ENCODE measurements at regions not wholly inside any gene's neighbourhood (a gene's known extent, or its start where the extent isn't known, plus 50 kb on each side); places are given as distances from the start of the nearest gene placed in this dataset.
"Not testable (repeated sequence)": the region's sequence is repeated elsewhere in the genome, so short reads cannot be mapped to it uniquely, and the experiment has no call there.

GRCh38 chr3:130151555-130151954, 69.9 kb downstream of the ALG1L2 start:
- not testable (repeated sequence) for H3K79me2 ChIP-seq (replicated peaks; ENCODE audit: insufficient read depth, low read length); H3K27me3 ChIP-seq (ENCODE audit: insufficient read depth, low read depth, low read length); H3K9me2 ChIP-seq (ENCODE audit: insufficient read depth, low read length); H3K27ac ChIP-seq (ENCODE audit: low read length); H3K36me3 ChIP-seq (ENCODE audit: insufficient read depth, low read length); H3F3A ChIP-seq (ENCODE audit: insufficient read depth, low read length, poor library complexity, severe bottlenecking); H3K4me3 ChIP-seq (ENCODE audit: low read length); H4K20me1 ChIP-seq (ENCODE audit: insufficient read depth); H3K9me3 ChIP-seq (ENCODE audit: low read length); H3K4me2 ChIP-seq (ENCODE audit: low read length); H3K9ac ChIP-seq (ENCODE audit: low read length); H2AFZ ChIP-seq (ENCODE audit: low read depth, low read length)

- H3K27ac ChIP-seq (ENCODE audit: low read length); H3K4me3 ChIP-seq (ENCODE audit: low read length): not testable (repeated sequence)
These were observed 71.6 kb downstream of the ALG1L2 start for GRCh38 chr3:130153247-130153646.

GRCh38 chr3:130155464-130155863, 73.8 kb downstream of the ALG1L2 start:
- H3K9ac ChIP-seq (ENCODE audit: low read length); H3K27ac ChIP-seq (ENCODE audit: low read length); H3K27me3 ChIP-seq (ENCODE audit: insufficient read depth, low read depth, low read length); H3K4me3 ChIP-seq (ENCODE audit: low read length); H3K4me2 ChIP-seq (ENCODE audit: low read length); H3F3A ChIP-seq (ENCODE audit: insufficient read depth, low read length, poor library complexity, severe bottlenecking); H3K79me2 ChIP-seq (replicated peaks; ENCODE audit: insufficient read depth, low read length); H2AFZ ChIP-seq (ENCODE audit: low read depth, low read length); H3K9me3 ChIP-seq (ENCODE audit: low read length); H3K9me2 ChIP-seq (ENCODE audit: insufficient read depth, low read length); H4K20me1 ChIP-seq (ENCODE audit: insufficient read depth); H3K36me3 ChIP-seq (ENCODE audit: insufficient read depth, low read length): not testable (repeated sequence)

More at GRCh38 chr3:130153247-130153646, 71.6 kb downstream of the ALG1L2 start:
- H3K27me3 ChIP-seq (ENCODE audit: insufficient read depth, low read depth, low read length); H4K20me1 ChIP-seq (ENCODE audit: insufficient read depth); H3K9ac ChIP-seq (ENCODE audit: low read length); H3K4me2 ChIP-seq (ENCODE audit: low read length); H2AFZ ChIP-seq (ENCODE audit: low read depth, low read length); H3K9me2 ChIP-seq (ENCODE audit: insufficient read depth, low read length); H3F3A ChIP-seq (ENCODE audit: insufficient read depth, low read length, poor library complexity, severe bottlenecking); H3K79me2 ChIP-seq (replicated peaks; ENCODE audit: insufficient read depth, low read length); H3K9me3 ChIP-seq (ENCODE audit: low read length); H3K36me3 ChIP-seq (ENCODE audit: insufficient read depth, low read length): not testable (repeated sequence)

GRCh38 chr3:130166856-130167255, 85.2 kb downstream of the ALG1L2 start:
- not testable (repeated sequence) for H3K36me3 ChIP-seq (ENCODE audit: insufficient read depth, low read length); H3K79me2 ChIP-seq (replicated peaks; ENCODE audit: insufficient read depth, low read length); H3K9me3 ChIP-seq (ENCODE audit: low read length); H2AFZ ChIP-seq (ENCODE audit: low read depth, low read length); H4K20me1 ChIP-seq (ENCODE audit: insufficient read depth); H3K9ac ChIP-seq (ENCODE audit: low read length); H3F3A ChIP-seq (ENCODE audit: insufficient read depth, low read length, poor library complexity, severe bottlenecking); H3K27me3 ChIP-seq (ENCODE audit: insufficient read depth, low read depth, low read length); H3K9me2 ChIP-seq (ENCODE audit: insufficient read depth, low read length); H3K4me2 ChIP-seq (ENCODE audit: low read length); H3K4me3 ChIP-seq (ENCODE audit: low read length); H3K27ac ChIP-seq (ENCODE audit: low read length)

GRCh38 chr3:130175195-130175594, 93.6 kb downstream of the ALG1L2 start:
- not testable (repeated sequence) for H3K27ac ChIP-seq (ENCODE audit: low read length); H3K27me3 ChIP-seq (ENCODE audit: insufficient read depth, low read depth, low read length); H3K9ac ChIP-seq (ENCODE audit: low read length); H4K20me1 ChIP-seq (ENCODE audit: insufficient read depth); H3K4me3 ChIP-seq (ENCODE audit: low read length); H3K9me3 ChIP-seq (ENCODE audit: low read length); H3F3A ChIP-seq (ENCODE audit: insufficient read depth, low read length, poor library complexity, severe bottlenecking); H2AFZ ChIP-seq (ENCODE audit: low read depth, low read length); H3K79me2 ChIP-seq (replicated peaks; ENCODE audit: insufficient read depth, low read length); H3K9me2 ChIP-seq (ENCODE audit: insufficient read depth, low read length); H3K4me2 ChIP-seq (ENCODE audit: low read length); H3K36me3 ChIP-seq (ENCODE audit: insufficient read depth, low read length)

GRCh38 chr3:130176476-130177256, 95.0 kb downstream of the ALG1L2 start:
- H3K79me2 ChIP-seq (replicated peaks; ENCODE audit: insufficient read depth, low read length); H3K4me3 ChIP-seq (ENCODE audit: low read length); H3K9me3 ChIP-seq (ENCODE audit: low read length); H2AFZ ChIP-seq (ENCODE audit: low read depth, low read length); H3F3A ChIP-seq (ENCODE audit: insufficient read depth, low read length, poor library complexity, severe bottlenecking); H3K27ac ChIP-seq (ENCODE audit: low read length); H4K20me1 ChIP-seq (ENCODE audit: insufficient read depth); H3K27me3 ChIP-seq (ENCODE audit: insufficient read depth, low read depth, low read length); H3K4me2 ChIP-seq (ENCODE audit: low read length); H3K9me2 ChIP-seq (ENCODE audit: insufficient read depth, low read length); H3K36me3 ChIP-seq (ENCODE audit: insufficient read depth, low read length); H3K9ac ChIP-seq (ENCODE audit: low read length): not testable (repeated sequence)

- not testable (repeated sequence) for H3K9me3 ChIP-seq (ENCODE audit: low read length); H3F3A ChIP-seq (ENCODE audit: insufficient read depth, low read length, poor library complexity, severe bottlenecking); H3K4me3 ChIP-seq (ENCODE audit: low read length); H3K36me3 ChIP-seq (ENCODE audit: insufficient read depth, low read length); H3K27me3 ChIP-seq (ENCODE audit: insufficient read depth, low read depth, low read length); H2AFZ ChIP-seq (ENCODE audit: low read depth, low read length); H3K4me2 ChIP-seq (ENCODE audit: low read length); H3K79me2 ChIP-seq (replicated peaks; ENCODE audit: insufficient read depth, low read length); H3K27ac ChIP-seq (ENCODE audit: low read length); H4K20me1 ChIP-seq (ENCODE audit: insufficient read depth); H3K9me2 ChIP-seq (ENCODE audit: insufficient read depth, low read length); H3K9ac ChIP-seq (ENCODE audit: low read length)
These were observed 97.2 kb downstream of the ALG1L2 start for GRCh38 chr3:130178835-130179234.

Data from neural cell (in vitro differentiated cells).